Testis (tissue), 2 donors: ENCODE measurements at regions not wholly inside any gene's neighbourhood (a gene's known extent, or its start where the extent isn't known, plus 50 kb on each side); places are given as distances from the start of the nearest gene placed in this dataset.

Experiments
- CTCF ChIP-seq, 3 experiments: fragments of 450-650 bp in 2 of 3; fragments of 200-600 bp in 1 of 3; sonication (generic) in 1 of 3; IDR thresholded peaks; one replicate each; pipeline ENCODE4 v1.5.1; 2016 to 2019; ENCODE audit warnings: antibody characterized with exemption in 3 of 3, mild to moderate bottlenecking in 2 of 3, moderate library complexity in 1 of 3
- POLR2A ChIP-seq: fragments of 450-650 bp; IDR thresholded peaks from one replicate; pipeline ENCODE4 v1.6.1; 2017; ENCODE audit warnings: antibody characterized with exemption, mild to moderate bottlenecking, moderate library complexity

- TF ChIP-seq CTCF (IDR thresholded peaks at IDR 0.05), result no peak
- TF ChIP-seq POLR2A, result no peak
Measured at GRCh38 chr15:69930754-69931153, 167.0 kb downstream of the TLE3 start.
